ENCODE measurements at regions not wholly inside any gene's neighbourhood (a gene's known extent, or its start where the extent isn't known, plus 50 kb on each side); places are given as distances from the start of the nearest gene placed in this dataset.

- Histone ChIP-seq H3K27ac (ENCODE audit: low read length) (no peak overlapping the region), H3K9me3 (ENCODE audit: control insufficient read depth, insufficient read depth, low read depth, low read length) (no peaks in the 10 kb centered on the region), H3K27me3 (ENCODE audit: control insufficient read depth, insufficient read depth, low read length) (peaks cover 6% of the 10 kb centered on the region; the same call in 1 of the 2 replicates), H3K4me1 (ENCODE audit: control insufficient read depth, insufficient read depth, low read length) (no peaks in the 10 kb centered on the region), H3K36me3 (ENCODE audit: control insufficient read depth, insufficient read depth, low read length) (no peaks in the 10 kb centered on the region), H3K4me3 (ENCODE audit: low read depth in 2 of 2, low read length in 2 of 2) (no peak overlapping the region)
- no peak for TF ChIP-seq SIN3A (IDR thresholded peaks at IDR 0.05; ENCODE audit: borderline replicate concordance, insufficient read depth, low read depth, low read length)
- TF ChIP-seq POLR2AphosphoS5 (IDR thresholded peaks at IDR 0.05; ENCODE audit: low read depth, low read length), result no peak
- TF ChIP-seq CTCF (IDR thresholded peaks at IDR 0.05), result no peak
- no peak for TF ChIP-seq REST (IDR thresholded peaks at IDR 0.05; ENCODE audit: insufficient read depth in 1 of 2, low read depth in 2 of 2, low read length in 1 of 2)
- TF ChIP-seq TCF7L2 (IDR thresholded peaks at IDR 0.05; ENCODE audit: low read depth, low read length), result no peak
- DNase-seq (ENCODE audit: low read depth, low spot score), result no peak
- intact Hi-C loops (cut with micrococcal nuclease; ENCODE audit: unreplicated experiment) (no loop called here), in situ Hi-C loops (cut with HindIII; ENCODE audit: low pct_unique_long_range_greater_than_20kb, low sequenced_read_pairs) (no loop called here)
- ChIA-PET CTCF (no interaction called here), POLR2A (no interaction called here)
- ATAC-seq, result no peak
- BruUV-seq (replicated peaks), result no TSS peak
Measured at GRCh38 chr6:15730442-15730841, 67.6 kb upstream of the DTNBP1 start.

GRCh38 chr6:15722731-15723130, 59.9 kb upstream of the DTNBP1 start:
- no peaks in the 10 kb centered on the region for H3K4me1 ChIP-seq (ENCODE audit: control insufficient read depth, insufficient read depth, low read length)
- H3K27ac ChIP-seq (ENCODE audit: low read length), result no peak overlapping the region
- H3K9me3 ChIP-seq (ENCODE audit: control insufficient read depth, insufficient read depth, low read depth, low read length), result no peaks in the 10 kb centered on the region; the same call in 1 of the 2 replicates
- ChIA-PET CTCF (no interaction called here), POLR2A (no interaction called here)
- no peaks in the 10 kb centered on the region for H3K36me3 ChIP-seq (ENCODE audit: control insufficient read depth, insufficient read depth, low read length)
- H3K4me3 ChIP-seq (ENCODE audit: low read depth in 2 of 2, low read length in 2 of 2), result no peak overlapping the region
- intact Hi-C loops (cut with micrococcal nuclease; ENCODE audit: unreplicated experiment), result no loop called here
- no peak for ATAC-seq
- no peaks in the 10 kb centered on the region for H3K27me3 ChIP-seq (ENCODE audit: control insufficient read depth, insufficient read depth, low read length)
- in situ Hi-C loops (cut with HindIII; ENCODE audit: low pct_unique_long_range_greater_than_20kb, low sequenced_read_pairs), result no loop called here
- BruUV-seq (replicated peaks), result no TSS peak
- TF ChIP-seq SIN3A (IDR thresholded peaks at IDR 0.05; ENCODE audit: borderline replicate concordance, insufficient read depth, low read depth, low read length), result no peak
- no peak for TF ChIP-seq POLR2AphosphoS5 (IDR thresholded peaks at IDR 0.05; ENCODE audit: low read depth, low read length)
- no peak for TF ChIP-seq TCF7L2 (IDR thresholded peaks at IDR 0.05; ENCODE audit: low read depth, low read length)
- no peak for TF ChIP-seq CTCF (IDR thresholded peaks at IDR 0.05)
- no peak for TF ChIP-seq REST (IDR thresholded peaks at IDR 0.05; ENCODE audit: insufficient read depth in 1 of 2, low read depth in 2 of 2, low read length in 1 of 2)
- DNase-seq (ENCODE audit: low read depth, low spot score), result no peak

Data from Panc1 (cell line).